Immature natural killer cell (primary cell): ENCODE measurements at regions not wholly inside any gene's neighbourhood (a gene's known extent, or its start where the extent isn't known, plus 50 kb on each side); places are given as distances from the start of the nearest gene placed in this dataset.
"Not testable (repeated sequence)": the region's sequence is repeated elsewhere in the genome, so short reads cannot be mapped to it uniquely, and the experiment has no call there.

Experiments used
- DNase-seq, 3 donors: peaks; one replicate each; pipeline ENCODE4 v3.0.0; 2022; ENCODE audit warnings: mixed read lengths in 1 of 3
- H3K27ac Mint-ChIP-seq, 6 donors: one replicate each; pipeline ENCODE4 v1.8.0; 2020; ENCODE audit warnings: mixed read lengths in 6 of 6, mild to moderate bottlenecking in 5 of 6, inconsistent platforms in 4 of 6, moderate library complexity in 3 of 6
- H3K27me3 Mint-ChIP-seq, 3 donors: one replicate each; pipeline ENCODE4 v1.8.0; 2020 to 2021; ENCODE audit warnings: low read depth in 3 of 3, mild to moderate bottlenecking in 3 of 3, mixed read lengths in 3 of 3, moderate library complexity in 3 of 3, inconsistent platforms in 1 of 3
- H3K36me3 Mint-ChIP-seq, 3 donors: one replicate each; pipeline ENCODE4 v1.8.0; 2020; ENCODE audit warnings: mixed read lengths in 3 of 3, inconsistent platforms in 2 of 3, mild to moderate bottlenecking in 2 of 3
- H3K4me1 Mint-ChIP-seq, 2 donors: one replicate each; pipeline ENCODE4 v1.8.0; 2020; ENCODE audit warnings: inconsistent platforms in 2 of 2, mild to moderate bottlenecking in 2 of 2, mixed read lengths in 2 of 2, moderate library complexity in 1 of 2
- H3K4me3 Mint-ChIP-seq, 5 donors: one replicate each; pipeline ENCODE4 v1.8.0; 2020; ENCODE audit warnings: mild to moderate bottlenecking in 5 of 5, mixed read lengths in 5 of 5, inconsistent platforms in 3 of 5, moderate library complexity in 3 of 5
- H3K9me3 Mint-ChIP-seq, 6 donors: one replicate each; pipeline ENCODE4 v1.8.0; 2020; ENCODE audit warnings: mild to moderate bottlenecking in 6 of 6, mixed read lengths in 6 of 6, inconsistent platforms in 4 of 6, moderate library complexity in 3 of 6

DNA sequence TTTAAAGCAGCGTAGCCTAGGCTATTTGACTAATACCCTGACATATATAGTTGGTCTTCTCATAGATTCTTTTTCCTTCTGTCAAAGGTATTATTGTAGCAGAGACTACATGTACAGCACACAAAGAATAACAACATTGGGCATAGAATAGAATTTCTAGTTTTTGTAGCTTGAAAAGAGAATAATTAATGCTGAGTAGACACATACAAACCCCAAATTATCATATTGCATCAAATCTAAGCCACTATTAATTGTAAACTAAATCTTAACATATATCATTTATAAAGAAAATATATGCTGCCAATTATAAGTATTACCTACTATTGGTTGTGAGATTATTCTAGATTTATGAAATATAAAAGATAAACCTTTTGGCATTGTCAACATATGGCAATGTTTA, 574.5 kb downstream of the SLCO4C1 start:
- H3K27ac Mint-ChIP-seq: no peak overlapping the region
- H3K9me3 Mint-ChIP-seq: peaks cover 0 to 1% (median 0%) of the 10 kb centered on the region in 6 donors
- no peak for DNase-seq
- peaks cover 0 to 3% (median 0%) of the 10 kb centered on the region in 3 donors for H3K36me3 Mint-ChIP-seq
- no peak overlapping the region for H3K4me3 Mint-ChIP-seq
- H3K27me3 Mint-ChIP-seq: no peaks in the 10 kb centered on the region
- H3K4me1 Mint-ChIP-seq: no peaks in the 10 kb centered on the region

DNA sequence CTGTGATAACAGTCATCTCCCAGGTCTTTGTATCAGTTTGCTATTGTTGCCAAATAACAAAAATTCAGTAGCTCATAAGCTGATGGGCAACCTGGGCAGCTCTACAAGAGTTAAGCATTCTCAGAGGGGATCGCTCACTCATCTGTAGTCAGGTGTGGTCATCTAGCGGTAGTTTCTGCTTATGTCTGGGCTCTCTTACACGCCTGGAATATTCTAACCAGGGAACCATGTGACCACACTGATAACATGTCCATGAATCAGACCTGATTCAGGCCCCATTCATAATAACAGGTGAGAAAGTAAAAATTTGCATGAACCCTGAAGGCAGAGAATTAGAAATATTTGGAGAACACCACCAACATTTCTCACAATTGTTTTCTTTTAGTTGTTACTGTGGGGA, 576.1 kb downstream of the SLCO4C1 start:
- Mint-ChIP-seq H3K27ac (no peak overlapping the region), H3K4me1 (no peaks in the 10 kb centered on the region), H3K4me3 (no peak overlapping the region), H3K9me3 (peaks cover 0 to 2% (median 0%) of the 10 kb centered on the region in 6 donors), H3K36me3 (peaks cover 0 to 3% (median 0%) of the 10 kb centered on the region in 3 donors), H3K27me3 (no peaks in the 10 kb centered on the region)
- no peak for DNase-seq

DNA sequence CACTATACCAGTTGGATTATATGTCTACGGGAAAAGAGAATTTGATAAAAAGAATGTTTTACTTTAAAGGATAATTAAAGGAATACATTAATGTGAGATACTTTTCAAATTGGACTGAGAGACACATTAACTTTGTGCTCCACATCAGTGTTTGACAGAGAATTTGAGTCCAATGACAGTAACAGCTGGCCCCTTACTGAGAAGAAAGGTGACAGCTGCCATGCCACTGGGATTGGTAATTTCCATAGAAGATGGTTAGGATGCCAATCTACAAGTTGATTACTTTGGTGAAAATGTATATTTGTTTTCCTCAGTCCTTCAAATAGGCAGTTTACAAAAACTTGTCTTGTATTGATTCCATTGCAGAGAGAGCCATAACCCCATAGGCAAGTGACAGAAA, 578.4 kb downstream of the SLCO4C1 start:
- no peaks in the 10 kb centered on the region for H3K4me1 Mint-ChIP-seq
- H3K4me3 Mint-ChIP-seq: no peak overlapping the region
- no peak overlapping the region for H3K27ac Mint-ChIP-seq
- peaks cover 0 to 3% (median 0%) of the 10 kb centered on the region in 3 donors for H3K36me3 Mint-ChIP-seq
- H3K27me3 Mint-ChIP-seq: no peaks in the 10 kb centered on the region
- no peak for DNase-seq
- H3K9me3 Mint-ChIP-seq: peaks cover 0 to 10% (median 6%) of the 10 kb centered on the region in 6 donors

DNA sequence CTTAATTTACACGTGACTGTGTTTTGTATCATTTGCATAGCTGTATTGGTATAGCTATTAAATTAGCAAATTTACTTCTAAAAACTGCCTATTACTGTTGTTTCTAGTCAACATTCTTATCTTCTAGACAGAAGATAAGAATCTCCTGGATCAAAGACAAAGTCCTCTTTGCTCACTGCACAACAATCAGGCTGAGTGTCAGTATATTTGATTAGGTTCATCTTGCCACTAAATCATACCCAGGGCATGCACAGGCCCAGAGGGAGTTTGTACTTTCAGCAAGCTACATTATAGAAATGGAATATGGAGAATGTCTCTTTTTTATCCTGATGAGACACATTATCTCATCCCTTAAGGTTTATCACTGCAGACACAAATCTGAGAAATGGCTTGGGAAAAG, 579.1 kb downstream of the SLCO4C1 start:
- no peaks in the 10 kb centered on the region for H3K4me1 Mint-ChIP-seq
- H3K4me3 Mint-ChIP-seq: no peak overlapping the region
- H3K27ac Mint-ChIP-seq: no peak overlapping the region
- H3K9me3 Mint-ChIP-seq: peaks cover 0 to 15% (median 7%) of the 10 kb centered on the region in 6 donors
- H3K36me3 Mint-ChIP-seq: no peaks in the 10 kb centered on the region
- H3K27me3 Mint-ChIP-seq: no peaks in the 10 kb centered on the region
- DNase-seq: no peak

DNA sequence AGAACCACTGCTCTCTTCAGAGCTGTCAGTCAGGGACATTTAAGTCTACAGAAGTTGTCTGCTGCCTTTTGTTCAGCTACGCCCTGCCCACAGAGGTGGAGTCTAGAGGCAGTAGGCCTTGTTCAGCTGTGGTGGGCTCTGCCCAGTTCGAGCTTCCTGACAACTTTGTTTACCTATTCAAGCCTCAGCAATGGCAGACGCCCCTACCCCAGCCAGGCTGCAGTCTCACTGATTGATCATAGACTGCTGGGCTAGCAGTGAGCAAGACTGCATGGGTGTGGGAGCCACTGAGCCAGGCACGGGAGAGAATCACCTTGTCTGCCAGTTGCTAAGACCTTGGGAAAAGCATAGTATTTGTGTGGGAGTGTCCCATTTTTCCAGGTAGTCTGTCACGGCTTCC, 580.3 kb downstream of the SLCO4C1 start:
- not testable (repeated sequence) for H3K27ac Mint-ChIP-seq, DNase-seq, H3K4me3 Mint-ChIP-seq, H3K36me3 Mint-ChIP-seq, H3K27me3 Mint-ChIP-seq, H3K4me1 Mint-ChIP-seq
- peaks cover 0 to 21% (median 12%) of the 10 kb centered on the region in 6 donors for H3K9me3 Mint-ChIP-seq

DNA sequence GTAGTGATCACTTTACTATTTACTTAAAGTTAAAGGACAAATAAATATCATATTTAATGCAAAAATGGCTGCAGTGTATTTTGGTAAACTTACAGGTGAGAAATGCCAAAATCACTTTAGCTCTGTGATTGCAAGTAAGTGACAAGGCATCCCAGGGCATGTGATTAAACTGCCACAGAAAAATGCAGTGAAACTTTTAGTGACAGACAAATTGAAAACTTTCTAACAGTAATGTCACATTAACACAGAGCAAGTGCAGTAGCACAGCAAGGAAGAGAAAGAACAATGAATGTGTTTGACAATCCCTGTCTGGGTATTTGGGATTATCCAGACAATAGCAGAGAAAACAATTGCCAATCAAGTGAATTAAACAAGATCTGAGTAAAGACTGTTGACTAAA, 606.8 kb downstream of the SLCO4C1 start:
- H3K9me3 Mint-ChIP-seq: peaks cover 0 to 7% (median 0%) of the 10 kb centered on the region in 6 donors
- no peaks in the 10 kb centered on the region for H3K27me3 Mint-ChIP-seq
- no peak for DNase-seq
- no peaks in the 10 kb centered on the region for H3K4me1 Mint-ChIP-seq
- H3K27ac Mint-ChIP-seq: no peak overlapping the region
- H3K4me3 Mint-ChIP-seq: no peak overlapping the region
- H3K36me3 Mint-ChIP-seq: no peaks in the 10 kb centered on the region

DNA sequence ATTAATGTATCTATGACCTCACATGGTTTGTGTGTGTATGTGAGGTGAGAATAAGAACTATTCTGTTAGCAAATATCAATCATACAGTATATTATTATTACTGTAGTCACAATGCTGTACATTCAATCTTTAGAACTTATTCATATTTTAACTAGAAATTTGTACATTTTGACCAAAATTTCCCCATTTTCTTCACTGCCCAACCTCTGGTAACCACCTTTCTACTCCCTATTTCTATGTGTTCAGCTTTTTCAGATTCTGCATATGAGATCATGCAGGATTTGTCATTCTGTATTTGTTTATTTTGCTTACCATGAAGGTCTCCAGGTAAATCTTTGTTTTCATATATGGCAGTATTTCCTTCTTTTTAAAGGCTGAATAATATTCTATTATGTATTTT, 607.9 kb downstream of the SLCO4C1 start:
- Mint-ChIP-seq H3K36me3 (no peaks in the 10 kb centered on the region), H3K27me3 (no peaks in the 10 kb centered on the region), H3K4me1 (no peaks in the 10 kb centered on the region), H3K9me3 (peaks cover 0 to 7% (median 0%) of the 10 kb centered on the region in 6 donors), H3K4me3 (no peak overlapping the region), H3K27ac (no peak overlapping the region)
- DNase-seq: no peak

DNA sequence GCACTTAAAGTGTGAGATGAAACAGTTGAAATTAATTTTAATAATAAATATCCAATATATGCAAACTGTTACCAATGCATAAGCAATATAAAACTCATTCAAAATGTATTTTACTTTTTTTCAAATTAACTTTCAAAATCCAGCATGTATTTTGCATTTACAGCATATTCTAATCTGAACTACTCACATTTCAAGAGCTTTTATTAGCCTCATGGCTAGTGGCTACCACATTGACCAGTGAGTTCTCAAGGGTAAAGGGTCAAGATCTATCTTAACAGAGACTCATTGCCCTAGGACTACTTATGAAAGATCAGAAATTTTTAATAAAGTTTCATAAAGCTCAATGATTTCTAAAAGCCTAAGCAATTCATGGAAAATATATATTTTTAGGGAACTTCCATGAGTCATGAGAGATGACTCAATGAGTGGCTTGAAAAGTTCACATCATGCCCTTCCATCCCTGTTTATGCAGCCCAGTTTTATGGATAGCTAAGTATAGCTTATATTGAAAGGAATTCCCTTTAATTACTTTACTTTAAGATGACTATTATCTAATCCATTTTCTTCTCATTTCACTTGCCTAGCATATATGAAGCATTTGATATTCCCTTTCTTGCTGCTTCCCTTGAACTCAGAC, 608.6 kb downstream of the SLCO4C1 start:
- Mint-ChIP-seq H3K4me1 (no peaks in the 10 kb centered on the region), H3K27me3 (no peaks in the 10 kb centered on the region), H3K9me3 (peaks cover 0 to 7% (median 0%) of the 10 kb centered on the region in 6 donors), H3K27ac (no peak overlapping the region), H3K36me3 (no peaks in the 10 kb centered on the region), H3K4me3 (no peak overlapping the region)
- DNase-seq: no peak

DNA sequence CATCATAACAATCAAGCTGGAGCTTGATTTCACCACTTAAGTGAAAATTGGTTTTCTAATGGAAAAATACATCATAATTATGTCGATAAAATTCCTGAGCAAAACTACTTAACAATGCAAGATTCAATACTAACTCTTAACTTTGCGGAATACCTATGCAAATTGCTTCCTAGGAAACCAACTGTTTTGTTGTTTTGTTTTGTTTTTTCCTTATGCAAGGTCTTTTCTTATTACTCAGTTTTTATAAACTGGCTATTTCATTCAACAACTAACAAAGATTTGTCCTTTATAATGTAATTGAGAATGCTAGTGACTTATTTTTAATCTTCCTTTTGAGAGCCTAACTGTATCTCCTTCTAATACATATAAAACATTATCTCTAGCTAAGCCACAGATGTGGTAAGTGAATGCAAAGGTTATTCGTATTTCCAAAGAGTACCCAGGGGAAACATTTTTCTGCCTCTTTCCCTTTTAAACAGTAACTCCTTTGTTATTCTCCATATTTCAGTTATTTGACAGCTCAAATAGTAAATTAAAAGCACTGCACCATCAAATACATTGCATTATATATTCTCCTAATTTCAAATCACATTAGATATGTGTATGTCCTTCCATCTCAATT, 609.4 kb downstream of the SLCO4C1 start:
- Mint-ChIP-seq H3K4me1 (no peaks in the 10 kb centered on the region), H3K9me3 (peaks cover 0 to 7% (median 0%) of the 10 kb centered on the region in 6 donors), H3K4me3 (no peak overlapping the region), H3K27ac (no peak overlapping the region), H3K27me3 (no peaks in the 10 kb centered on the region), H3K36me3 (no peaks in the 10 kb centered on the region)
- DNase-seq: no peak

DNA sequence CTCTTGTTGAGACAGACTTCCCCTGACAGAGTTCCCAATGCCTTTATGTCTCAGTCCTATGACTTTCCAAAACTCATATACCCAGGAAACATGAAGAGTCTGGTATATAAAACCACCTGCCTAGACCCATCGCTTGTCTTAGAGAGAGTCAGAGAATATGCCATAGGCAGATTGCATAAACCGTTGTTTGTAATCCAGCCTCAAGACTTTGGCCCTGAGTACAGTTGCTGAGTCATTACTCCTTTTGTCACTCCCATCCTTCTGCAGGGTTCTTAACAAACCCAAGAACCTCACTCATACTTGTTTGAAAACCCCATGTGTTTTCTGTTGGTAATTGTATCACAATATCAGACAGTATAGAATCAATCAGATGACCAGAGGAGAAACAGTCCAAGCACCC, 616.3 kb downstream of the SLCO4C1 start:
- H3K4me1 Mint-ChIP-seq: no peaks in the 10 kb centered on the region
- peaks cover 0 to 4% (median 2%) of the 10 kb centered on the region in 3 donors for H3K27me3 Mint-ChIP-seq
- no peak overlapping the region for H3K4me3 Mint-ChIP-seq
- no peaks in the 10 kb centered on the region for H3K9me3 Mint-ChIP-seq
- no peak overlapping the region for H3K27ac Mint-ChIP-seq
- no peaks in the 10 kb centered on the region for H3K36me3 Mint-ChIP-seq
- no peak for DNase-seq

DNA sequence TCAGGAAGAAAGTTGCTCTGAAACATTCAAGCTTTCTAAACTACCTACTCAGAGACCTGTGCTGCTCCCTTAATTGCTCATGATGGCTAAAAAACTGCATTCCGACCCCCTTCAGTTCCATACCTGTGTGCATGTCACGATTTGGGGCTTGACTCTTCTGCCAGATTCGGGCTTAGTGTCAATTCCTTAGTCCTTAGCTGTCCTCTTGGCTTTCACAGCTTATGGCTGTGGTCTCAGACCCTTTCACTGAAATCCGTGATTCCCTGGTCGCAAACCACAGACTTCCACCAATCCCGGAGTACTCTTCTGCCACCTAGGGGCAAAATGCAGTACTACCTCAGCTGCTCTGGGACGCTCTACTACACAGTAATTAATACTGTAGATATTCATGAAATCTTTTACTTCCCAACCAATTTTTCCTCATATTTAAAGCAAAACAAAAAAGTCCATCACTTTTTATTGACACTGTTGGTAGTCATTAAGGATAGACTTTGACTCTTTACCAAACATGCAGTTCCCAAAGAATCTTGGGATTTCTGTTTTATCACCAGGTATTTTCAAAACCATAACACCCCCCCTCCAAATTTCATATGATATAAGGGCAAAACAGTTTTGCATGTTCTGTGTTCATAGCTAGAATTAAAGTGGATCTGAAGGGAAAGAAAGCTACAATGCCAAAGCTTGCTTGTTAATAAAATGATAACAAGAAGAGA, 617.4 kb downstream of the SLCO4C1 start:
- DNase-seq: peak in 1 of 3 donors; percentile 9
- H3K27ac Mint-ChIP-seq: no peak overlapping the region
- no peaks in the 10 kb centered on the region for H3K4me1 Mint-ChIP-seq
- H3K36me3 Mint-ChIP-seq: no peaks in the 10 kb centered on the region
- H3K4me3 Mint-ChIP-seq: no peak overlapping the region
- H3K27me3 Mint-ChIP-seq: peaks cover 0 to 4% (median 2%) of the 10 kb centered on the region in 3 donors
- H3K9me3 Mint-ChIP-seq: no peaks in the 10 kb centered on the region

DNA sequence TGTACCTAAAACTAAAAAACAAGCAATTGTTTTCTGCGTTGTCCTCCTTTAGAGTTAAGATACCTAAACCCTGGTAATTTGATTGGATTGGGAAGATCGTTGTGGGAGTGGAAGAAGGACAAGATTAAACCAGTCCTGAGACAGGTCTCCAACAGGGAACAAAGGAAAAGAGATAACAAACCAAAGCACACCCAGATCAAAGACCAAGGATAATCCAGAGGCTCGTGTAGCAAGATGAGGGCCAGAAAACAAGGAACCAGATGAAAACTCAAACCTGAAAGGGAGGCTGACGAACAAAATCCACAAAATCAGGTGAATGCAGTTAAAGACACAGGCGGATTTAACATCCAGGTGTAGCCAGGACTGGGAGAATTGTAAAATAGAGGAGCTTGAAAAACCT, 618.1 kb downstream of the SLCO4C1 start:
- Mint-ChIP-seq H3K36me3 (no peaks in the 10 kb centered on the region), H3K27me3 (peaks cover 0 to 4% (median 2%) of the 10 kb centered on the region in 3 donors), H3K9me3 (no peaks in the 10 kb centered on the region), H3K27ac (no peak overlapping the region), H3K4me3 (no peak overlapping the region), H3K4me1 (no peaks in the 10 kb centered on the region)
- DNase-seq: no peak

DNA sequence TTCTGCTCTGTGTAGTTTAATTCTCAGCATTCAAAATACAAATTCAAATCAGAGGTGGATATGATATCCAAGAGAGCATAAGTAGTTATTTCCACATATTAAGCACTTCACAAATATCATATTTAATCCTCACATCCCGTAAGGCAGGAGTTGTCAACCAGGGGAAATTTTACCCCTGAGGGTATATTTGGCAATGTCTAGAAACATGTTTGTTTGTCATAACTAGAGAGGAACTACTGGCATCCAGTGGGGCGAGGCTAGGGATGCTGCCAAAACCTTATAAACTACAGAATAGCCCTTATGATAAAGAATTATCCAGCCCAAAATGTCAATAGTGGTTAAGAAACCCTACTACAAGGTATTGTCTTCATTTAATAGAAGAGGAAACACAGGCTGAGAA, 619.4 kb downstream of the SLCO4C1 start:
- H3K4me1 Mint-ChIP-seq: no peaks in the 10 kb centered on the region
- H3K27ac Mint-ChIP-seq: no peak overlapping the region
- DNase-seq: no peak
- no peak overlapping the region for H3K4me3 Mint-ChIP-seq
- no peaks in the 10 kb centered on the region for H3K9me3 Mint-ChIP-seq
- H3K27me3 Mint-ChIP-seq: peaks cover 0 to 4% (median 2%) of the 10 kb centered on the region in 3 donors
- H3K36me3 Mint-ChIP-seq: no peaks in the 10 kb centered on the region

DNA sequence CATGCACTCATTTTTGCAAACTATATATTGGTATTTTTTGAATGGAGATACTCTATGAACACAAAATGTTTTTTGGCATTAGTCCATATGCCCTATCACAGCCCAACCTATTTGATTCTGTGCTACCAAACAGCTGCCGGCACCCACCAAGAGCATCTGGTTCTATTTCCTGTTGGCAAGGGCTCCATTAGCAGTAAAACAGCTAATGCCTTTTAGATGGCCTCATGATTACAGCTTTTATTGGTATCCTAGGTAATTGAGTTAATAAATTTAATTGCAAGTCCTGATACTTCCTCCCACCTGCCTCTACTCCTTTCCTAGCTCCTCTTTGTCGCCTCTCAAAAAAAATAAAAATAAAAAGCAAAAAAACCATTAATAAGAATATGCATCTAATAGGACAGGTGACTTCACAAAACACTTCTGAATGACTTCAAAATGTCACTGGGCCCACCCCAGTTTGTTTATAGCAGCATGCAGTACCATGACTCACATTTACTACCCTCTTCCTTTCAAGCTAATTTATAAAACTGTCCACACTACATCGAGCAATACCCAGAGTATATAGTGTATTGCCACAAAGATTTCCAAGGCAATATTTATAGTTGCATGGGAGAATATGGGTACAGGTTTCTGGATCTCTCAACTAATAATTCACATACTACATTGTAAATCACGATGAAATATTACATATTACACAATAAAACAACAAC, 620.4 kb downstream of the SLCO4C1 start:
- Mint-ChIP-seq H3K36me3 (no peaks in the 10 kb centered on the region), H3K9me3 (no peaks in the 10 kb centered on the region), H3K4me1 (no peaks in the 10 kb centered on the region), H3K4me3 (no peak overlapping the region), H3K27ac (no peak overlapping the region), H3K27me3 (peaks cover 0 to 4% (median 2%) of the 10 kb centered on the region in 3 donors)
- no peak for DNase-seq
